GM18502 (cell line): ENCODE measurements at regions not wholly inside any gene's neighbourhood (a gene's known extent, or its start where the extent isn't known, plus 50 kb on each side); places are given as distances from the start of the nearest gene placed in this dataset.

Source experiments
- ATAC-seq: cut with Tn5 transposase; IDR thresholded peaks from one replicate; pipeline ENCODE4 v1.9.1; 2021; ENCODE audit warnings: mild to moderate bottlenecking; ENCODE audit not compliant: unreplicated experiment, poor library complexity

- no peak for ATAC-seq
Observed at GRCh38 chr14:50035214-50035613, 81.2 kb downstream of the VCPKMT start.

DNA sequence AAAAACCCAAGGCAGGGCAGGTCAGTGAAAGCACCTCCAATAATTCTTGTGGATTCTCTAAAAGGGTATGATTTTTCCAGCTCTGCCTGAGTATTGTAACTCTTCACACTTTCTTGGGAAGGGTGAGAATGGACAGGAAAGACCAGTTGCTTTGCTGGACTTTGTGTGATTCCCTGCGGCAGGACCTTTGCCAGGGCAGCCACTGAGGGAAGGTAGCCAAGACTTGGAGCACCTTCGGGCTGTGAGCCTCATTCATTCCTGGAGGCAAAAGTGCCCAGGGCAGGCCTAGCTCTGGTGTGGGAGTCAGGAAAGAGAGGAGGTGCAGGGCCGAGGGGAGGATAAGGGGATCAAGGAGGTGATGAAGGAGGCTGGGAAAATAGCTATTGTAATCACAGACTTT is 80.2 kb downstream of the VCPKMT start:
- no peak for ATAC-seq

DNA sequence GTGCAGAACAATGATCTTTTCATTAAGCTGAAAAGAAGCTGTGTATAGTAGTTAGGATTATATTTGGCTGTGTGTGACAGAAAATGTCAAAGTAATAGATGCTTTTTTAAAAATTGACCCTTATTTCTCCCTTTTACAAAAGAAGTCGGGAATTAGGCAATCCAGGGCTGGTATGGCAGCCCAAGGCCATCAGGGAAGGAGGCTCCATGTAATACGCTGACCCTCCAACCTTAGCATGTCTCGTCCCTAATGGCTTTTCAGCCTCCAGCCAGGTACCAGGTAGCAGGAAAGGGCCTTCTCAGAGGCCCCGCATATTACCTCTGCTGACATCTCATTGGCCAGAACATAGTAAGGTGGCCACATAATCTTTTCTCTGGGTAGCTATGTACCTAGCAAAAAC is 79.7 kb downstream of the VCPKMT start:
- no peak for ATAC-seq

DNA sequence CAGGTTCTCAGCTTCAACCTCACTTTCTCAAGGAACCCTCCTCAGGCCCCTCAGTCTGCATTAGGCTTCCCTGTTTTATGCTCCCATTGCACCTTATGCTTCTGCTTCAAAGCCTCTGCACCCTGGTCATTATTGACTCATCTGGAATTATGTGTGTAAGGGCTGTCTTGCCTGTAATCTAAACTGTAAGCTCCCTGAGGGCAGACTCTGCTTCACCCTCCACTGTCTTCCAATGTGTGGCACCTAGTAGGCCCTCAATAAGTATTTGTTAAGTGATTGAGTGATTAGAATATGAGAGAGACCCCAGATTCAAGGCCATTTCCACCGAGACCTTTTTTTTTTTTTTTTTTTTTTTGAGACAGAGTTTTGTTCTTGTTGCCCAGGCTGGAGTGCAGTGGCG is 79.1 kb downstream of the VCPKMT start:
- ATAC-seq: no peak

- ATAC-seq: no peak
Observed at GRCh38 chr14:50037852-50038251, 78.5 kb downstream of the VCPKMT start.

GRCh38 chr14:50038398-50039119 is 77.8 kb downstream of the VCPKMT start:
- peak; percentile 88 for ATAC-seq

- ATAC-seq: no peak
Observed at GRCh38 chr14:50039120-50039517, 77.3 kb downstream of the VCPKMT start.

GRCh38 chr14:50039734-50040400 is 76.5 kb downstream of the VCPKMT start:
- no peak for ATAC-seq

GRCh38 chr14:50040401-50040775 is 76.0 kb downstream of the VCPKMT start:
- ATAC-seq: peak; percentile 32

GRCh38 chr14:50040895-50041465 is 75.4 kb downstream of the VCPKMT start:
- no peak for ATAC-seq

GRCh38 chr14:50041980-50042379 is 74.4 kb downstream of the VCPKMT start:
- no peak for ATAC-seq

DNA sequence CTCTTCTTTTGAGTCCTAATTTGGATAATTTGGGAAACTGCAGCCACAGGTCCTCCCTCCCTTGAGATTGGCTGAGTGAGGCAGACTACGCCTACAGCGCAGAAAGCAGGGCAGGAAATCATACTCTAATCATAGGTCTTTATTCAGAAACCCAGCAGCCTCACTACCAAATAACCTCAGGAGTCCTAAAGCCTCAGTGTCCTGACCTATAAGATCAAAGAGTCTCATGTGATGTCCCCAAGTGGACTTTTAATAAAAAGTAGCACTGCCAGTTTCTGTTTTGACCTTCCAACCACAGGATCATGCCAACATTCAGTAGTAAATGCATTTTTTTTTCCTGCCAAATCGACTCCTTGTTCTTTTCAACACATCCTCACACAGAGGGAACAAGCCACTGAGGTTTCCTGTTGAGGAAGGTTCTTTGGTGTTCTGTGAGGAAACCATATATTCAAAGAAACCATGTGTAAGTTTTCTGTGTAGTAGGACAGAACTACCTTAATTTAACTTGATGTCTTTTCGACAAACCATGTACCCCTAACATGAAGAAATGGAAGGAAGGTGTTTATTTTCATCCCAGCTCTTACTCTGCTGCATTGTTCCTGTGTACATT is 72.2 kb downstream of the VCPKMT start:
- no peak for ATAC-seq

- peak; percentile 71 for ATAC-seq
Observed at GRCh38 chr14:50045039-50045711, 71.2 kb downstream of the VCPKMT start.

DNA sequence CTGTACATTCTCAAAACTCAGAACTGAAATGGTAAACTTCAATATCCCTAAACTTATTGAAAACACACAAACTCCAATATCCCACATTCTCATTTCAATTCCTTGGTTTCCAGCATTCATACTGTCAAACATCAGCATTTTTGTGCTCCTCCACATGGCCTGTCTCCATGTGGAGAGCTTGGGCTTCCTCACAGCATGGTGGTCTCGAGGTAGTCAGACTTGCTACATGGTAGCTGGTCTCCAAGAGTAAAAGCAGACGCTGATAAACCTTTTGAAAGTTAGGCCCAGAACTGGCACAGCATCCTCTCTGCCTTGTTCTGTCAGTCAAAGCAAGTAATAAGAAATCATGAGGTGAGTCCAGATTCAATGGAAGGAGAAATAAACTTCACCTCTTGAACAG is 70.5 kb downstream of the VCPKMT start:
- ATAC-seq: no peak

- ATAC-seq: peak; percentile 76
Observed at GRCh38 chr14:50047274-50047676, 69.1 kb downstream of the VCPKMT start.

GRCh38 chr14:50049093-50049492 is 67.3 kb downstream of the VCPKMT start:
- no peak for ATAC-seq

- ATAC-seq: no peak
Observed at GRCh38 chr14:50049703-50050570, 66.4 kb downstream of the VCPKMT start.

- no peak for ATAC-seq
Observed at GRCh38 chr14:50051106-50051505, 65.3 kb downstream of the VCPKMT start.

DNA sequence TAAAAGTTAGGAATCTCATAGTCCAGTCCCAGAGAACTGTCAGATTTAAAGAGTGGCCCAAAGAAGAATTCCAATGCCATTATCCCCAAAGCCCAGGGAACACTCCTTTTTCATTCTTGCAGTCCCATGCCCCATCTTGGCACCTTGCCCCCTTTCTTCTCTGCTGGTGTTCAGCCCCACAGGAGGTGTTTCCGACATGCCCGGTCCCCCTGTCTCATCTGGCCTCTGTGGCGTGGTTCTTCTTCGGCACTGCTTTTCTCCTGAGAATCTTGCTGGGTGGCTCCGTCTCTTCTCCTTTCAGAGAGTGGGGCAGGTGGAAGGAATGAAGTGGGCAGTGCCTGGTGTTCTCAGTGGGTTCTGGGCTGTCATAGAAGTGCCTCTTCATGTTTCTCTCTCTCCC is 64.7 kb downstream of the VCPKMT start:
- no peak for ATAC-seq

DNA sequence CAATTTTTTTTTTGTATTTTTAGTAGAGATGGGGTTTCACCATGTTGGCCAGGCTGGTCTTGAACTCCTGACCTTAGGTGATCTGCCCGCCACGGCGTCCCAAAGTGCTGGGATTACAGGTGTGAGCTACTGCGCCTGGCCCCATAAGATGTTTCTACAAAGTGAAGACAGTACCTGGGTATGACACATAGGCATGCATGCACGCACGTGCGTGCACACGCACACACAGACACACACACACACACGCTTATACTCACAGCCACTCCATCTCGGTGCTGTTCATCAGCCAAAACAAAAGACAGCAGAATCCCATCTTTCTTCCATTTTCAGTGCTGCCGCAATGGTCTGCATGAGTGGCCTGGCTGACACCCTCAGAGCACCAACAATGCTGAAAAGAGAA is 63.9 kb downstream of the VCPKMT start:
- ATAC-seq: no peak
